ENCODE measurements at regions not wholly inside any gene's neighbourhood (a gene's known extent, or its start where the extent isn't known, plus 50 kb on each side); places are given as distances from the start of the nearest gene placed in this dataset.
A peak's percentile ranks its signal among the peaks of the same experiment; 100 is the strongest.

- H4K91ac ChIP-seq (ENCODE audit: low read depth, low read length): no peak overlapping the region
- H3K79me1 ChIP-seq (ENCODE audit: low read length): no peaks in the 10 kb centered on the region
- no peak overlapping the region for H4K8ac ChIP-seq (ENCODE audit: low read depth, low read length)
- no peak overlapping the region for H3K4me3 ChIP-seq (ENCODE audit: low read depth, low read length)
- no peak overlapping the region for H3K14ac ChIP-seq (ENCODE audit: low read length)
- H3K9ac ChIP-seq (ENCODE audit: low read length): no peak overlapping the region
- H3K27me3 ChIP-seq (ENCODE audit: insufficient read depth, low read length): no peaks in the 10 kb centered on the region
- no peaks in the 10 kb centered on the region for H3K4me1 ChIP-seq (ENCODE audit: control insufficient read depth in 1 of 2, insufficient read depth in 2 of 2, low read length in 2 of 2)
- no peak overlapping the region for H2BK5ac ChIP-seq (ENCODE audit: low read depth, low read length, poor library complexity)
- no peak overlapping the region for H3K18ac ChIP-seq (ENCODE audit: low read length)
- H3K23ac ChIP-seq (ENCODE audit: low read length): no peak overlapping the region
- no peak overlapping the region for H2BK120ac ChIP-seq (ENCODE audit: insufficient read depth, low read length, poor library complexity)
- H3K4ac ChIP-seq (ENCODE audit: low read depth, low read length): no peak overlapping the region
- no peak overlapping the region for H2AK5ac ChIP-seq (ENCODE audit: low read length)
- DNase-seq: no peak
- no CpG with 5 or more reads among the region's 3 CpGs for WGBS (ENCODE audit: extremely low coverage, insufficient coverage, insufficient read length)
- H3K27ac ChIP-seq (ENCODE audit: low read depth, low read length): no peak overlapping the region
- H3K4me2 ChIP-seq (ENCODE audit: low read length): no peak overlapping the region
- H3K9me3 ChIP-seq (ENCODE audit: insufficient read depth, low read depth, low read length): no peaks in the 10 kb centered on the region
- no peak overlapping the region for H2AFZ ChIP-seq (ENCODE audit: insufficient read depth, low read length, poor library complexity)
- H2BK12ac ChIP-seq (ENCODE audit: low read length): no peak overlapping the region
- H3K79me2 ChIP-seq (ENCODE audit: control insufficient read depth, insufficient read depth, low read length, poor library complexity): no peaks in the 10 kb centered on the region
- no peaks in the 10 kb centered on the region for H3K36me3 ChIP-seq (ENCODE audit: control insufficient read depth in 1 of 2, insufficient read depth in 2 of 2, low read length in 2 of 2)
- H4K12ac ChIP-seq (ENCODE audit: low read depth, low read length): no peak overlapping the region
Measured at GRCh38 chr3:43217206-43217605, 69.1 kb upstream of the SNRK start.

DNA sequence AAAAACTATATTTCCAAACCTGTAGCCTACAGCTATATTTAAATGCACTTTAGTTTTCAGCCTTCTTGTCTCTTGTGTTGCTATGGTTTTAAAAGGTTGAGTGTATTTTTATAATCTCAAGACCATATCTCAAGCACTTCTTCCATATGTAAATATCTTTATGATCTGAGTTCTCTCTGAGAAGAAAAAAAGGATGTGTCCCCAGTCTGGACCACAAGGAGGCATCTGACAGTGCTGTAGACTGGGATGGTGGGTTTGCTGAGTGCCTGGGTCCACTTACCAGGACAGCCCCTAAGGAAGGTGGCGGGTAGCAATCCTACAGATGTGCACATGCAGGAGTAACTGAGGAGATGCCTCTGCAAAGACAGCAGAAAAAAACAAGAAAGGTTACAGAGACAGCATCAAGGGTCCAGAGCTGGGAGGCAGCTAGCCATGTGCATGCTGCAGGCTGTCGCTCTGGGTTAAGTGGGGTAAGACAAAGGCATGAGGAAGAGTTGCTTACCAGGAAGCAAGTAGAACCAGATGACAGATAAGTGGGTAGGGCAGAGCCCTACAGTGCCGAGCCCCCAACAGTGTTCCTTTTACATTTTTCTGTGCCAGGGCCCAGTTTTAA, 70.6 kb upstream of the SNRK start:
- no peak overlapping the region for H2BK120ac ChIP-seq (ENCODE audit: insufficient read depth, low read length, poor library complexity)
- H4K91ac ChIP-seq (ENCODE audit: low read depth, low read length): no peak overlapping the region
- no peak overlapping the region for H3K14ac ChIP-seq (ENCODE audit: low read length)
- H4K12ac ChIP-seq (ENCODE audit: low read depth, low read length): no peak overlapping the region
- WGBS (ENCODE audit: extremely low coverage, insufficient coverage, insufficient read length): no CpG with 5 or more reads among the region's 3 CpGs
- no peak overlapping the region for H3K4me3 ChIP-seq (ENCODE audit: low read depth, low read length)
- H3K4me1 ChIP-seq (ENCODE audit: control insufficient read depth in 1 of 2, insufficient read depth in 2 of 2, low read length in 2 of 2): no peaks in the 10 kb centered on the region
- H3K79me2 ChIP-seq (ENCODE audit: control insufficient read depth, insufficient read depth, low read length, poor library complexity): no peaks in the 10 kb centered on the region
- no peaks in the 10 kb centered on the region for H3K36me3 ChIP-seq (ENCODE audit: control insufficient read depth in 1 of 2, insufficient read depth in 2 of 2, low read length in 2 of 2)
- no peak overlapping the region for H3K18ac ChIP-seq (ENCODE audit: low read length)
- H3K9ac ChIP-seq (ENCODE audit: low read length): no peak overlapping the region
- no peak overlapping the region for H3K23ac ChIP-seq (ENCODE audit: low read length)
- H2AK5ac ChIP-seq (ENCODE audit: low read length): no peak overlapping the region
- no peak overlapping the region for H2AFZ ChIP-seq (ENCODE audit: insufficient read depth, low read length, poor library complexity)
- no peaks in the 10 kb centered on the region for H3K79me1 ChIP-seq (ENCODE audit: low read length)
- H4K8ac ChIP-seq (ENCODE audit: low read depth, low read length): no peak overlapping the region
- H3K4ac ChIP-seq (ENCODE audit: low read depth, low read length): no peak overlapping the region
- H2BK12ac ChIP-seq (ENCODE audit: low read length): no peak overlapping the region
- no peaks in the 10 kb centered on the region for H3K9me3 ChIP-seq (ENCODE audit: insufficient read depth, low read depth, low read length)
- no peak overlapping the region for H2BK5ac ChIP-seq (ENCODE audit: low read depth, low read length, poor library complexity)
- no peaks in the 10 kb centered on the region for H3K27me3 ChIP-seq (ENCODE audit: insufficient read depth, low read length)
- H3K4me2 ChIP-seq (ENCODE audit: low read length): no peak overlapping the region
- H3K27ac ChIP-seq (ENCODE audit: low read depth, low read length): no peak overlapping the region
- DNase-seq: no peak

- Histone ChIP-seq H3K79me1 (ENCODE audit: low read length) (no peaks in the 10 kb centered on the region), H3K14ac (ENCODE audit: low read length) (no peak overlapping the region), H3K4me3 (ENCODE audit: low read depth, low read length) (no peak overlapping the region), H2BK12ac (ENCODE audit: low read length) (no peak overlapping the region), H3K4me1 (ENCODE audit: control insufficient read depth in 1 of 2, insufficient read depth in 2 of 2, low read length in 2 of 2) (no peaks in the 10 kb centered on the region), H3K27me3 (ENCODE audit: insufficient read depth, low read length) (no peaks in the 10 kb centered on the region), H4K12ac (ENCODE audit: low read depth, low read length) (no peak overlapping the region), H4K8ac (ENCODE audit: low read depth, low read length) (no peak overlapping the region), H3K4ac (ENCODE audit: low read depth, low read length) (no peak overlapping the region), H4K91ac (ENCODE audit: low read depth, low read length) (no peak overlapping the region), H2AFZ (ENCODE audit: insufficient read depth, low read length, poor library complexity) (no peak overlapping the region), H3K9me3 (ENCODE audit: insufficient read depth, low read depth, low read length) (no peaks in the 10 kb centered on the region), H2AK5ac (ENCODE audit: low read length) (no peak overlapping the region), H2BK5ac (ENCODE audit: low read depth, low read length, poor library complexity) (no peak overlapping the region), H3K36me3 (ENCODE audit: control insufficient read depth in 1 of 2, insufficient read depth in 2 of 2, low read length in 2 of 2) (no peaks in the 10 kb centered on the region), H3K79me2 (ENCODE audit: control insufficient read depth, insufficient read depth, low read length, poor library complexity) (no peaks in the 10 kb centered on the region), H3K9ac (ENCODE audit: low read length) (no peak overlapping the region), H3K4me2 (ENCODE audit: low read length) (no peak overlapping the region), H3K27ac (ENCODE audit: low read depth, low read length) (no peak overlapping the region), H3K23ac (ENCODE audit: low read length) (no peak overlapping the region), H2BK120ac (ENCODE audit: insufficient read depth, low read length, poor library complexity) (no peak overlapping the region), H3K18ac (ENCODE audit: low read length) (no peak overlapping the region)
- no CpG with 5 or more reads among the region's 3 CpGs for WGBS (ENCODE audit: extremely low coverage, insufficient coverage, insufficient read length)
- DNase-seq: no peak
Measured at GRCh38 chr3:43215138-43215537, 71.2 kb upstream of the SNRK start.

- H4K91ac ChIP-seq (ENCODE audit: low read depth, low read length): no peak overlapping the region
- no peaks in the 10 kb centered on the region for H3K27me3 ChIP-seq (ENCODE audit: insufficient read depth, low read length)
- no peak overlapping the region for H4K12ac ChIP-seq (ENCODE audit: low read depth, low read length)
- no peak overlapping the region for H3K18ac ChIP-seq (ENCODE audit: low read length)
- no peak overlapping the region for H2BK5ac ChIP-seq (ENCODE audit: low read depth, low read length, poor library complexity)
- H3K27ac ChIP-seq (ENCODE audit: low read depth, low read length): no peak overlapping the region
- H2AFZ ChIP-seq (ENCODE audit: insufficient read depth, low read length, poor library complexity): no peak overlapping the region
- WGBS (ENCODE audit: extremely low coverage, insufficient coverage, insufficient read length): no CpG with 5 or more reads among the region's 4 CpGs
- H3K9me3 ChIP-seq (ENCODE audit: insufficient read depth, low read depth, low read length): no peaks in the 10 kb centered on the region
- no peak overlapping the region for H3K4me2 ChIP-seq (ENCODE audit: low read length)
- no peaks in the 10 kb centered on the region for H3K36me3 ChIP-seq (ENCODE audit: control insufficient read depth in 1 of 2, insufficient read depth in 2 of 2, low read length in 2 of 2)
- no peak overlapping the region for H3K4me3 ChIP-seq (ENCODE audit: low read depth, low read length)
- H3K79me2 ChIP-seq (ENCODE audit: control insufficient read depth, insufficient read depth, low read length, poor library complexity): no peaks in the 10 kb centered on the region
- H2BK12ac ChIP-seq (ENCODE audit: low read length): no peak overlapping the region
- no peak overlapping the region for H3K4ac ChIP-seq (ENCODE audit: low read depth, low read length)
- H3K4me1 ChIP-seq (ENCODE audit: control insufficient read depth in 1 of 2, insufficient read depth in 2 of 2, low read length in 2 of 2): no peaks in the 10 kb centered on the region
- H3K79me1 ChIP-seq (ENCODE audit: low read length): no peaks in the 10 kb centered on the region
- no peak overlapping the region for H3K23ac ChIP-seq (ENCODE audit: low read length)
- H3K9ac ChIP-seq (ENCODE audit: low read length): no peak overlapping the region
- no peak overlapping the region for H2AK5ac ChIP-seq (ENCODE audit: low read length)
- peak; percentile 40 to 50 for DNase-seq
- H2BK120ac ChIP-seq (ENCODE audit: insufficient read depth, low read length, poor library complexity): no peak overlapping the region
- H4K8ac ChIP-seq (ENCODE audit: low read depth, low read length): no peak overlapping the region
- H3K14ac ChIP-seq (ENCODE audit: low read length): no peak overlapping the region
Measured at GRCh38 chr3:43214616-43215015, 71.7 kb upstream of the SNRK start.
